SK-N-SH (cell line): ENCODE measurements at regions not wholly inside any gene's neighbourhood (a gene's known extent, or its start where the extent isn't known, plus 50 kb on each side); places are given as distances from the start of the nearest gene placed in this dataset.

ENCODE experiments used
- CTCF ChIA-PET: fragments of 300-600, 350-600 bp; formaldehyde crosslinking; extraction: SDS; loops from one replicate; lab custom pipeline; 2021; lab: Yijun Ruan, JAX
- POLR2A ChIA-PET: fragments of 350-600 bp; sonication (Branson Sonifier 250); formaldehyde crosslinking; extraction: SDS; loops from one replicate; lab custom pipeline; 2020; ENCODE audit warnings: antibody characterized with exemption, inconsistent platforms; lab: Yijun Ruan, JAX
- DNase-seq: peaks from one replicate; pipeline ENCODE4 v3.0.0; 2012
- H2AFZ ChIP-seq: fragments of 200-600 bp; sonication (generic); 2 replicates; pipeline ENCODE4 v1.8.1; 2016; ENCODE audit warnings: antibody characterized with exemption, mild to moderate bottlenecking, low read depth
- H3F3A ChIP-seq: fragments of 200-600 bp; sonication (generic); replicated peaks from 2 replicates; pipeline ENCODE3; 2016; ENCODE audit warnings: antibody characterized with exemption, mild to moderate bottlenecking; ENCODE audit not compliant: insufficient read depth
- H3K27ac ChIP-seq, 2 experiments: fragments of 200-500 bp in 1 of 2; fragments of 200-600 bp in 1 of 2; sonication (Bioruptor generic) in 1 of 2; sonication (generic), shearing (Covaris generic) in 1 of 2; 2 replicates each; pipeline versions ENCODE4 v1.5.1 to v1.6.1; 2014 to 2016; ENCODE audit warnings: low read depth in 2 of 2, inconsistent platforms in 1 of 2, low read length in 1 of 2, mild to moderate bottlenecking in 1 of 2, mixed read lengths in 1 of 2
- H3K27me3 ChIP-seq: fragments of 200-600 bp; sonication (generic), shearing (Covaris generic); 2 replicates; pipeline ENCODE4 v1.6.1; 2016; ENCODE audit warnings: mixed run types; ENCODE audit not compliant: insufficient read depth
- H3K36me3 ChIP-seq, 2 experiments: fragments of 200-500 bp in 1 of 2; fragments of 200-600 bp in 1 of 2; sonication (Bioruptor generic) in 1 of 2; sonication (generic) in 1 of 2; replicated peaks in 1 of 2; 2 replicates each; pipeline versions ENCODE3 to v1.5.1; 2014 to 2016; ENCODE audit warnings: low read length in 1 of 2, mild to moderate bottlenecking in 1 of 2; ENCODE audit not compliant: insufficient read depth in 2 of 2, control insufficient read depth in 1 of 2
- H3K4me1 ChIP-seq, 2 experiments: fragments of 200-500 bp in 1 of 2; fragments of 200-600 bp in 1 of 2; sonication (Bioruptor generic) in 1 of 2; sonication (generic), shearing (Covaris generic) in 1 of 2; 2 replicates each; pipeline versions ENCODE4 v1.5.1 to v1.6.1; 2014 to 2016; ENCODE audit warnings: low read depth in 1 of 2, low read length in 1 of 2, mixed run types in 1 of 2; ENCODE audit not compliant: insufficient read depth in 2 of 2, control insufficient read depth in 1 of 2
- H3K4me2 ChIP-seq: fragments of 200-600 bp; sonication (generic), shearing (Covaris generic); 2 replicates; pipeline ENCODE4 v1.6.1; 2017; ENCODE audit warnings: mixed run types
- H3K4me3 ChIP-seq, 2 experiments: fragments of 200-500 bp in 1 of 2; fragments of 200-600 bp in 1 of 2; sonication (Bioruptor generic) in 1 of 2; sonication (generic), shearing (Covaris generic) in 1 of 2; 2 replicates each; pipeline versions ENCODE4 v1.5.1 to v1.8.1; 2014 to 2016; ENCODE audit warnings: low read depth in 2 of 2, inconsistent platforms in 1 of 2, low read length in 1 of 2, mild to moderate bottlenecking in 1 of 2, mixed read lengths in 1 of 2, moderate library complexity in 1 of 2
- H3K79me2 ChIP-seq: fragments of 200-600 bp; sonication (generic); 2 replicates; pipeline ENCODE4 v1.8.1; 2017; ENCODE audit warnings: mild to moderate bottlenecking; ENCODE audit not compliant: insufficient read depth
- H3K9ac ChIP-seq: fragments of 200-600 bp; sonication (generic); 2 replicates; pipeline ENCODE4 v1.6.1; 2017; ENCODE audit warnings: mixed run types
- H3K9me2 ChIP-seq: fragments of 200-600 bp; sonication (generic); 2 replicates; pipeline ENCODE4 v1.6.1; 2017; ENCODE audit warnings: mixed run types
- H3K9me3 ChIP-seq: fragments of 200-600 bp; sonication (generic); 2 replicates; pipeline ENCODE4 v1.6.1; 2017; ENCODE audit warnings: mixed run types, mild to moderate bottlenecking, moderate library complexity
- H4K20me1 ChIP-seq: fragments of 200-600 bp; sonication (generic); 2 replicates; pipeline ENCODE4 v1.6.1; 2017; ENCODE audit warnings: mild to moderate bottlenecking, mixed run types; ENCODE audit not compliant: insufficient read depth
- CHD2 ChIP-seq: fragments of 150-350 bp; IDR thresholded peaks from 2 replicates; pipeline ENCODE4 v1.6.1; 2018; ENCODE audit warnings: low read length; ENCODE audit not compliant: partially characterized antibody
- EP300 ChIP-seq, 2 experiments: IDR thresholded peaks; 2 replicates each; pipeline versions ENCODE4 v1.4.0 to v1.6.1; 2012; ENCODE audit warnings: borderline replicate concordance in 1 of 2, low read depth in 1 of 2, low read length in 1 of 2
- EZH2phosphoT487 ChIP-seq: fragments of 200-600 bp; sonication (generic); IDR thresholded peaks from 2 replicates; pipeline ENCODE4 v1.6.1; 2017; ENCODE audit warnings: low read depth, mixed run types, mild to moderate bottlenecking, antibody characterized with exemption, moderate library complexity, borderline replicate concordance
- FOXJ3 ChIP-seq: sonication (generic); formaldehyde crosslinking; IDR thresholded peaks from 2 replicates; pipeline ENCODE4 v1.5.1; 2020; ENCODE audit warnings: mild to moderate bottlenecking, missing genetic modification reagents
- GABPA ChIP-seq: IDR thresholded peaks from 2 replicates; pipeline ENCODE4 v1.4.0; 2012; ENCODE audit warnings: low read depth, mild to moderate bottlenecking
- GATA2 ChIP-seq: sonication (generic); formaldehyde crosslinking; IDR thresholded peaks from 2 replicates; pipeline ENCODE4 v1.5.0; 2020; ENCODE audit warnings: mild to moderate bottlenecking, missing genetic modification reagents
- MEF2A ChIP-seq: IDR thresholded peaks from 2 replicates; pipeline ENCODE4 v1.4.0; 2012; ENCODE audit warnings: low read depth, borderline replicate concordance
- MXI1 ChIP-seq: IDR thresholded peaks from 2 replicates; pipeline ENCODE4 v1.6.1; 2012; ENCODE audit warnings: mild to moderate bottlenecking, low read depth, low read length, improper control_type of control experiment
- NRF1 ChIP-seq: IDR thresholded peaks from 2 replicates; pipeline ENCODE4 v1.6.1; 2012; ENCODE audit warnings: low read depth, mild to moderate bottlenecking, low read length
- RAD21 ChIP-seq: IDR thresholded peaks from 2 replicates; pipeline ENCODE4 v1.6.1; 2012; ENCODE audit warnings: mild to moderate bottlenecking, low read length
- RCOR1 ChIP-seq: fragments of 150-350 bp; IDR thresholded peaks from 2 replicates; pipeline ENCODE4 v1.6.1; 2017; ENCODE audit warnings: antibody characterized with exemption, low read length
- RXRA ChIP-seq: IDR thresholded peaks from 2 replicates; pipeline ENCODE4 v1.4.0; 2012; ENCODE audit warnings: low read depth, mild to moderate bottlenecking, borderline replicate concordance
- YY1 ChIP-seq: IDR thresholded peaks from 2 replicates; pipeline ENCODE4 v1.4.0; 2012; ENCODE audit warnings: low read depth, mild to moderate bottlenecking
- WGBS: methylation state at CpG from one replicate; pipeline ENCODE4 v1.1.6; 2017; ENCODE audit warnings: low lambda C conversion rate; 5-methylcytosine and 5-hydroxymethylcytosine counted together
- TF ChIP-seq, protein P1 (sequence below): IDR thresholded peaks from 2 replicates; pipeline ENCODE4 v1.4.0; 2012; ENCODE audit warnings: low read depth, borderline replicate concordance
- TF ChIP-seq, protein P2 (sequence below): IDR thresholded peaks from 2 replicates; pipeline ENCODE4; 2012
- TF ChIP-seq, protein P3 (sequence below): fragments of 200-600 bp; sonication (generic); IDR thresholded peaks from 2 replicates; pipeline ENCODE4 v1.6.1; 2017; ENCODE audit warnings: antibody characterized with exemption, mild to moderate bottlenecking, moderate library complexity
- TF ChIP-seq, protein P4 (sequence below): fragments of 150-350 bp; IDR thresholded peaks from 2 replicates; pipeline ENCODE4 v1.6.1; 2017; ENCODE audit warnings: antibody characterized with exemption, low read length, low read depth, borderline replicate concordance
- TF ChIP-seq, protein P5 (sequence below): IDR thresholded peaks from 2 replicates; pipeline ENCODE4 v1.4.0; 2012; ENCODE audit warnings: low read depth, borderline replicate concordance

DNA sequence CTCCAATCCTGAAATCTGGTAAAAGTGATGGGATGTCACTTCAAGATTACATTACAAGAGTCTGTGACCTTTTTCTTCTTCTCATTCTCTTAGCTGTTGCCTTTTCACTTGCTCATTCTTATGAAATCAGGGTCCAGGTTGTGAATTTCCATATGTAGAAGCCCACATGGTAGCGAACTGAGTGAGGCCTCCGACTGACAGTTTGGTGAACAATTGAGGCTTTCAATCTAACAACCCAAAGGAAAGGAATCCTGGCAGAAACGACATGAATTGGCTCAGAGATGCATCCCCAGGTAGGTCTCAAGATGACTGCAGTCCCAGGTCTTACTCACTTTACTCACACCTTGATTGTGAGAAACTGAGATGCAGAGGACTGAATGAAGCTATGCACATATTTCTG, 203.4 kb upstream of the FAT4 start:
- no peak overlapping the region for H3K9ac ChIP-seq
- H2AFZ ChIP-seq, result no peak overlapping the region
- H3K4me3 ChIP-seq, result no peak overlapping the region
- peaks cover 2% of the 10 kb centered on the region for H3F3A ChIP-seq
- no peak for DNase-seq
- H3K4me2 ChIP-seq, result no peak overlapping the region
- H3K36me3 ChIP-seq, result no peaks in the 10 kb centered on the region
- ChIA-PET CTCF (no interaction called here), POLR2A (no interaction called here)
- TF ChIP-seq GATA2 (CRISPR knock-in tag) (no peak), RCOR1 (no peak), EZH2phosphoT487 (no peak), RXRA (no peak), MEF2A (no peak)
- TF ChIP-seq, protein P1, sequence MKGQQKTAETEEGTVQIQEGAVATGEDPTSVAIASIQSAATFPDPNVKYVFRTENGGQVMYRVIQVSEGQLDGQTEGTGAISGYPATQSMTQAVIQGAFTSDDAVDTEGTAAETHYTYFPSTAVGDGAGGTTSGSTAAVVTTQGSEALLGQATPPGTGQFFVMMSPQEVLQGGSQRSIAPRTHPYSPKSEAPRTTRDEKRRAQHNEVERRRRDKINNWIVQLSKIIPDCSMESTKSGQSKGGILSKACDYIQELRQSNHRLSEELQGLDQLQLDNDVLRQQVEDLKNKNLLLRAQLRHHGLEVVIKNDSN, result no peak
- TF ChIP-seq, protein P2, sequence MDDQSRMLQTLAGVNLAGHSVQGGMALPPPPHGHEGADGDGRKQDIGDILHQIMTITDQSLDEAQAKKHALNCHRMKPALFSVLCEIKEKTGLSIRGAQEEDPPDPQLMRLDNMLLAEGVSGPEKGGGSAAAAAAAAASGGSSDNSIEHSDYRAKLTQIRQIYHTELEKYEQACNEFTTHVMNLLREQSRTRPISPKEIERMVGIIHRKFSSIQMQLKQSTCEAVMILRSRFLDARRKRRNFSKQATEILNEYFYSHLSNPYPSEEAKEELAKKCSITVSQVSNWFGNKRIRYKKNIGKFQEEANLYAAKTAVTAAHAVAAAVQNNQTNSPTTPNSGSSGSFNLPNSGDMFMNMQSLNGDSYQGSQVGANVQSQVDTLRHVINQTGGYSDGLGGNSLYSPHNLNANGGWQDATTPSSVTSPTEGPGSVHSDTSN, result no peak
- no peaks in the 10 kb centered on the region for H3K9me3 ChIP-seq
- no peaks in the 10 kb centered on the region; a peak in 1 of 4 replicates for H3K4me1 ChIP-seq
- 0 out of 2 replicates have a peak, but pooled peaks cover 6% of the 10 kb centered on the region for H3K9me2 ChIP-seq
- no peaks in the 10 kb centered on the region for H3K79me2 ChIP-seq
- no peaks in the 10 kb centered on the region for H3K27me3 ChIP-seq
- no peak overlapping the region for H3K27ac ChIP-seq
- WGBS, result 71% methylated on average over 3 of the region's 3 CpGs
- H4K20me1 ChIP-seq, result no peaks in the 10 kb centered on the region

DNA sequence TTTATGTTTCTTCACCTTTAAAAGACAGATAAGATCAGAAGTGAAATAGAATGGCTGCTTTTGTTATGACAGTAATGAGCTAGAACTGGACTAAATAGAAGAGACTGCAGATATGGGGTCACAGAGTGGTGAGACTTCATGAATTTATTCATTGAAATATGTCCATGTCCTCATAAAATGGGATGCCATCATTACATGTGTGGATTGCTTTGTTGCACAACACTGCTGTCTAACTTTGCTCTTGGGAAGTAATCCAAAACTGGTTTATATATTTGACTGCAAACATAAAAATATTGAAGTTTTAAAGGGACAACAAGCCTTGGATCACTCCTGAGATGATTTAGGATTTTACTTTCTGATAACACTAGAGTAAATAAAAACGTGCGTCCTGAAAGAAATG, 209.2 kb upstream of the FAT4 start:
- DNase-seq, result no peak
- Histone ChIP-seq H4K20me1 (no peaks in the 10 kb centered on the region), H3K9me3 (no peaks in the 10 kb centered on the region), H3K4me1 (peaks cover 0 to 9% of the 10 kb centered on the region in 2 experiments; a peak in 1 of 4 replicates), H3K27me3 (no peaks in the 10 kb centered on the region), H3F3A (no peaks in the 10 kb centered on the region), H3K36me3 (no peaks in the 10 kb centered on the region), H3K9me2 (0 out of 2 replicates have a peak, but pooled peaks cover 6% of the 10 kb centered on the region), H3K4me2 (no peak overlapping the region), H3K4me3 (no peak overlapping the region), H3K79me2 (no peaks in the 10 kb centered on the region)
- WGBS, result 94% methylated on average over 2 of the region's 2 CpGs
- ChIA-PET POLR2A (no interaction called here), CTCF (no interaction called here)
- TF ChIP-seq MEF2A, result no peak
- TF ChIP-seq FOXJ3 (CRISPR knock-in tag), result no peak
- TF ChIP-seq NRF1, result no peak
- TF ChIP-seq, protein P3, sequence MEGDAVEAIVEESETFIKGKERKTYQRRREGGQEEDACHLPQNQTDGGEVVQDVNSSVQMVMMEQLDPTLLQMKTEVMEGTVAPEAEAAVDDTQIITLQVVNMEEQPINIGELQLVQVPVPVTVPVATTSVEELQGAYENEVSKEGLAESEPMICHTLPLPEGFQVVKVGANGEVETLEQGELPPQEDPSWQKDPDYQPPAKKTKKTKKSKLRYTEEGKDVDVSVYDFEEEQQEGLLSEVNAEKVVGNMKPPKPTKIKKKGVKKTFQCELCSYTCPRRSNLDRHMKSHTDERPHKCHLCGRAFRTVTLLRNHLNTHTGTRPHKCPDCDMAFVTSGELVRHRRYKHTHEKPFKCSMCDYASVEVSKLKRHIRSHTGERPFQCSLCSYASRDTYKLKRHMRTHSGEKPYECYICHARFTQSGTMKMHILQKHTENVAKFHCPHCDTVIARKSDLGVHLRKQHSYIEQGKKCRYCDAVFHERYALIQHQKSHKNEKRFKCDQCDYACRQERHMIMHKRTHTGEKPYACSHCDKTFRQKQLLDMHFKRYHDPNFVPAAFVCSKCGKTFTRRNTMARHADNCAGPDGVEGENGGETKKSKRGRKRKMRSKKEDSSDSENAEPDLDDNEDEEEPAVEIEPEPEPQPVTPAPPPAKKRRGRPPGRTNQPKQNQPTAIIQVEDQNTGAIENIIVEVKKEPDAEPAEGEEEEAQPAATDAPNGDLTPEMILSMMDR, result no peak
- TF ChIP-seq CHD2, result no peak
- TF ChIP-seq, protein P4, sequence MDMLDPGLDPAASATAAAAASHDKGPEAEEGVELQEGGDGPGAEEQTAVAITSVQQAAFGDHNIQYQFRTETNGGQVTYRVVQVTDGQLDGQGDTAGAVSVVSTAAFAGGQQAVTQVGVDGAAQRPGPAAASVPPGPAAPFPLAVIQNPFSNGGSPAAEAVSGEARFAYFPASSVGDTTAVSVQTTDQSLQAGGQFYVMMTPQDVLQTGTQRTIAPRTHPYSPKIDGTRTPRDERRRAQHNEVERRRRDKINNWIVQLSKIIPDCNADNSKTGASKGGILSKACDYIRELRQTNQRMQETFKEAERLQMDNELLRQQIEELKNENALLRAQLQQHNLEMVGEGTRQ, result no peak
- TF ChIP-seq GABPA, result no peak
- TF ChIP-seq YY1, result no peak
- TF ChIP-seq, protein P2, result no peak
- TF ChIP-seq EZH2phosphoT487, result no peak
- TF ChIP-seq, protein P5, sequence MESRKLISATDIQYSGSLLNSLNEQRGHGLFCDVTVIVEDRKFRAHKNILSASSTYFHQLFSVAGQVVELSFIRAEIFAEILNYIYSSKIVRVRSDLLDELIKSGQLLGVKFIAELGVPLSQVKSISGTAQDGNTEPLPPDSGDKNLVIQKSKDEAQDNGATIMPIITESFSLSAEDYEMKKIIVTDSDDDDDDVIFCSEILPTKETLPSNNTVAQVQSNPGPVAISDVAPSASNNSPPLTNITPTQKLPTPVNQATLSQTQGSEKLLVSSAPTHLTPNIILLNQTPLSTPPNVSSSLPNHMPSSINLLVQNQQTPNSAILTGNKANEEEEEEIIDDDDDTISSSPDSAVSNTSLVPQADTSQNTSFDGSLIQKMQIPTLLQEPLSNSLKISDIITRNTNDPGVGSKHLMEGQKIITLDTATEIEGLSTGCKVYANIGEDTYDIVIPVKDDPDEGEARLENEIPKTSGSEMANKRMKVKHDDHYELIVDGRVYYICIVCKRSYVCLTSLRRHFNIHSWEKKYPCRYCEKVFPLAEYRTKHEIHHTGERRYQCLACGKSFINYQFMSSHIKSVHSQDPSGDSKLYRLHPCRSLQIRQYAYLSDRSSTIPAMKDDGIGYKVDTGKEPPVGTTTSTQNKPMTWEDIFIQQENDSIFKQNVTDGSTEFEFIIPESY, result no peak
- no peak for TF ChIP-seq EP300 (IDR thresholded peaks at IDR 0.05; ENCODE audit: borderline replicate concordance in 1 of 2, low read depth in 1 of 2, low read length in 1 of 2)
- TF ChIP-seq MXI1, result no peak
- TF ChIP-seq RAD21, result no peak
- TF ChIP-seq, all 33 proteins: peak for 0
- Histone ChIP-seq H3K9ac (no peak overlapping the region), H2AFZ (no peak overlapping the region), H3K27ac (no peak overlapping the region)
